HL-60 (cell line): ENCODE measurements at regions not wholly inside any gene's neighbourhood (a gene's known extent, or its start where the extent isn't known, plus 50 kb on each side); places are given as distances from the start of the nearest gene placed in this dataset.

ENCODE experiments used
- CTCF ChIP-seq: IDR thresholded peaks from one replicate; pipeline ENCODE4 v1.5.1; 2011; ENCODE audit warnings: low read length, control low read depth, inconsistent platforms; ENCODE audit not compliant: insufficient read depth
- GABPA ChIP-seq: IDR thresholded peaks from 2 replicates; pipeline ENCODE4 v1.6.1; 2012; ENCODE audit warnings: low read depth
- POLR2AphosphoS5 ChIP-seq: IDR thresholded peaks from 2 replicates; pipeline ENCODE4 v1.6.1; 2012; ENCODE audit warnings: low read depth
- SPI1 ChIP-seq: IDR thresholded peaks from 2 replicates; pipeline ENCODE4 v1.6.1; 2012; ENCODE audit warnings: low read depth, mild to moderate bottlenecking, borderline replicate concordance
- TF ChIP-seq, protein P1 (sequence below): IDR thresholded peaks from 2 replicates; pipeline ENCODE4 v1.6.1; 2012; ENCODE audit warnings: low read depth; ENCODE audit not compliant: insufficient replicate concordance

- TF ChIP-seq POLR2AphosphoS5, result no peak
- no peak for TF ChIP-seq CTCF
- TF ChIP-seq, protein P1, sequence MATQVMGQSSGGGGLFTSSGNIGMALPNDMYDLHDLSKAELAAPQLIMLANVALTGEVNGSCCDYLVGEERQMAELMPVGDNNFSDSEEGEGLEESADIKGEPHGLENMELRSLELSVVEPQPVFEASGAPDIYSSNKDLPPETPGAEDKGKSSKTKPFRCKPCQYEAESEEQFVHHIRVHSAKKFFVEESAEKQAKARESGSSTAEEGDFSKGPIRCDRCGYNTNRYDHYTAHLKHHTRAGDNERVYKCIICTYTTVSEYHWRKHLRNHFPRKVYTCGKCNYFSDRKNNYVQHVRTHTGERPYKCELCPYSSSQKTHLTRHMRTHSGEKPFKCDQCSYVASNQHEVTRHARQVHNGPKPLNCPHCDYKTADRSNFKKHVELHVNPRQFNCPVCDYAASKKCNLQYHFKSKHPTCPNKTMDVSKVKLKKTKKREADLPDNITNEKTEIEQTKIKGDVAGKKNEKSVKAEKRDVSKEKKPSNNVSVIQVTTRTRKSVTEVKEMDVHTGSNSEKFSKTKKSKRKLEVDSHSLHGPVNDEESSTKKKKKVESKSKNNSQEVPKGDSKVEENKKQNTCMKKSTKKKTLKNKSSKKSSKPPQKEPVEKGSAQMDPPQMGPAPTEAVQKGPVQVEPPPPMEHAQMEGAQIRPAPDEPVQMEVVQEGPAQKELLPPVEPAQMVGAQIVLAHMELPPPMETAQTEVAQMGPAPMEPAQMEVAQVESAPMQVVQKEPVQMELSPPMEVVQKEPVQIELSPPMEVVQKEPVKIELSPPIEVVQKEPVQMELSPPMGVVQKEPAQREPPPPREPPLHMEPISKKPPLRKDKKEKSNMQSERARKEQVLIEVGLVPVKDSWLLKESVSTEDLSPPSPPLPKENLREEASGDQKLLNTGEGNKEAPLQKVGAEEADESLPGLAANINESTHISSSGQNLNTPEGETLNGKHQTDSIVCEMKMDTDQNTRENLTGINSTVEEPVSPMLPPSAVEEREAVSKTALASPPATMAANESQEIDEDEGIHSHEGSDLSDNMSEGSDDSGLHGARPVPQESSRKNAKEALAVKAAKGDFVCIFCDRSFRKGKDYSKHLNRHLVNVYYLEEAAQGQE, result no peak
- TF ChIP-seq GABPA, result no peak
- no peak for TF ChIP-seq SPI1
These were observed 392.2 kb downstream of the ZEB2 start for GRCh38 chr2:144127693-144128092.
